Body of pancreas (tissue), 4 donors: ENCODE measurements at regions not wholly inside any gene's neighbourhood (a gene's known extent, or its start where the extent isn't known, plus 50 kb on each side); places are given as distances from the start of the nearest gene placed in this dataset.

ENCODE experiments used
- ATAC-seq: fragments of 150-250 bp; one replicate; pipeline ENCODE4 v1.9.1; 2016
- DNase-seq, 4 donors: peaks; one replicate each; pipeline ENCODE4 v3.0.0-alpha.2; 2019
- H3K27ac ChIP-seq, 4 donors: fragments of 200-600 bp; sonication (generic); 1 replicate in 3 of 4; 2 replicates in 1 of 4; pipeline versions ENCODE4 v1.5.1 to v1.6.1; 2016 to 2019; ENCODE audit warnings: mild to moderate bottlenecking in 1 of 4, mixed read lengths in 1 of 4, moderate library complexity in 1 of 4
- H3K27me3 ChIP-seq, 2 donors: fragments of 200-600 bp; sonication (generic); one replicate each; pipeline ENCODE4 v1.6.0; 2016; ENCODE audit warnings: mild to moderate bottlenecking in 1 of 2
- H3K36me3 ChIP-seq, 2 donors: fragments of 200-600 bp; sonication (generic); replicated peaks in 1 of 2; 2 replicates each; pipeline ENCODE4 v1.5.1; 2016; ENCODE audit warnings: low read depth in 2 of 2; ENCODE audit not compliant: insufficient read depth in 1 of 2
- H3K4me1 ChIP-seq: fragments of 200-600 bp; sonication (generic); one replicate; pipeline ENCODE4 v1.6.0; 2016
- H3K4me3 ChIP-seq, 2 donors: fragments of 200-600 bp; sonication (generic); 1 replicate in 1 of 2; 2 replicates in 1 of 2; pipeline ENCODE4 v1.5.1; 2016 to 2019
- H3K9me3 ChIP-seq, 3 donors: fragments of 200-600 bp; sonication (generic); 1 replicate in 2 of 3; 2 replicates in 1 of 3; pipeline ENCODE4 v1.5.1; 2016
- POLR2A ChIP-seq, 3 donors: fragments of 450-650 bp; IDR thresholded peaks; one replicate each; pipeline ENCODE4 v1.6.1; 2016; ENCODE audit warnings: antibody characterized with exemption in 3 of 3, mild to moderate bottlenecking in 2 of 3
- WGBS, 2 donors: methylation state at CpG; one replicate each; pipeline ENCODE4 v1.1.5; 2017; 5-methylcytosine and 5-hydroxymethylcytosine counted together
- intact Hi-C: fragments of 100-400 bp; cut with DNase I; formaldehyde crosslinking; loops from one replicate; pipeline ENCODE4 v1.15.1; 2023
- TF ChIP-seq, protein P1 (sequence below), 7 experiments: fragments of 450-650 bp in 4 of 7; fragments of 200-600 bp in 3 of 7; sonication (generic) in 3 of 7; IDR thresholded peaks; one replicate each; pipeline ENCODE4 v1.5.1; 2016 to 2019; ENCODE audit warnings: antibody characterized with exemption in 7 of 7

DNA sequence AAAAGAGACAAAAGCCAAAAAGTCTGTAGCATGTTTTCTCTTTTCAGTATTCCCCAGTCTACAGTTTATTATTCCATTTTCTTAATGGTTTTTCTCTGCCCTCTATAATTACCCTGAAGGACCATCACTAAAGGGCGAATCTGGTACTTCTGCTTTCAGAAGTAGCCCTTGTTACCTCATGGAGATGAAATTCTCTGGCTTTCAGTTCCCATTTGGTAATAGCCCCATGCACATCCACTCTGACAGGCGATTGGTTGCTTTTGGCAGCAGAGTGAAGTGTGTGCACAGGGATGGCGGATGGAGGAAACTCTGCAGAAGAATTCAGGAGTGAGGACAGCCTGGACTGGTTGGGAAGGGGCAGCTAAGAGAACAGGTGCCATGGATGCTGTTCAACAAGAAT lies 66.3 kb upstream of the NABP1 start:
- ATAC-seq (no peak), DNase-seq (peak in 1 of 4 donors; percentile 48)
- intact Hi-C loops = no loop called here

DNA sequence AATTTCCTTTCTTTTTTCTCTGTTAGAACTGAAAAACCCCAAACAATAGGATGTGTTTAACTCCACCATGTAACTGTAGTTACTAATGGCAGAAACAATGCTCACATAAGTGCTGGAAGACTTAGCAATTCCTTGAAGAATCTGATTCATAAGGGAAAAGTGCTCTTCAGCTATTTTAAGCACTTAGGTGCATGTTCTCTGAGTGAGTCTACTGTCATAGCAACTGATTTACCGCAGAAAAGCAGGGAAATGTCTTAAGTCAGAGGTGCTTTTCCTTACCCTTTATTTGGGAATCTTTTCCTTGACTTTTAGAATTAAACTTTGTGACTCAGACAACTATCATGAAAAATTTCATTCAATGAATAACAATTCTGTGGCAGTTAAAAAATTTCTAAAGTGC lies 65.4 kb upstream of the NABP1 start:
- DNase-seq = no peak
- no peak for ATAC-seq
- WGBS, 2 donors = 92 to 96% methylated on average over 1 of the region's 1 CpG
- Histone ChIP-seq H3K4me1 (no peaks in the 10 kb centered on the region), H3K36me3 (no peaks in the 10 kb centered on the region), H3K4me3 (no peak overlapping the region), H3K27ac (no peak overlapping the region), H3K9me3 (no peaks in the 10 kb centered on the region), H3K27me3 (no peaks in the 10 kb centered on the region)
- intact Hi-C loops = no loop called here
- TF ChIP-seq, protein P1, sequence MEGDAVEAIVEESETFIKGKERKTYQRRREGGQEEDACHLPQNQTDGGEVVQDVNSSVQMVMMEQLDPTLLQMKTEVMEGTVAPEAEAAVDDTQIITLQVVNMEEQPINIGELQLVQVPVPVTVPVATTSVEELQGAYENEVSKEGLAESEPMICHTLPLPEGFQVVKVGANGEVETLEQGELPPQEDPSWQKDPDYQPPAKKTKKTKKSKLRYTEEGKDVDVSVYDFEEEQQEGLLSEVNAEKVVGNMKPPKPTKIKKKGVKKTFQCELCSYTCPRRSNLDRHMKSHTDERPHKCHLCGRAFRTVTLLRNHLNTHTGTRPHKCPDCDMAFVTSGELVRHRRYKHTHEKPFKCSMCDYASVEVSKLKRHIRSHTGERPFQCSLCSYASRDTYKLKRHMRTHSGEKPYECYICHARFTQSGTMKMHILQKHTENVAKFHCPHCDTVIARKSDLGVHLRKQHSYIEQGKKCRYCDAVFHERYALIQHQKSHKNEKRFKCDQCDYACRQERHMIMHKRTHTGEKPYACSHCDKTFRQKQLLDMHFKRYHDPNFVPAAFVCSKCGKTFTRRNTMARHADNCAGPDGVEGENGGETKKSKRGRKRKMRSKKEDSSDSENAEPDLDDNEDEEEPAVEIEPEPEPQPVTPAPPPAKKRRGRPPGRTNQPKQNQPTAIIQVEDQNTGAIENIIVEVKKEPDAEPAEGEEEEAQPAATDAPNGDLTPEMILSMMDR (IDR thresholded peaks at IDR 0.05) = no peak
- no peak for TF ChIP-seq POLR2A (IDR thresholded peaks at IDR 0.05)

More for the DNA sequence above, 66.3 kb upstream of the NABP1 start:
- 72 to 85% methylated on average over 3 of the region's 3 CpGs for WGBS, 2 donors
- Histone ChIP-seq H3K9me3 (no peaks in the 10 kb centered on the region), H3K27me3 (no peaks in the 10 kb centered on the region), H3K36me3 (no peaks in the 10 kb centered on the region), H3K4me1 (no peaks in the 10 kb centered on the region), H3K4me3 (no peak overlapping the region), H3K27ac (peak overlapping the region in 1 of 4 donors; percentile 16)
- no peak for TF ChIP-seq POLR2A (IDR thresholded peaks at IDR 0.05)
- TF ChIP-seq, protein P1 (IDR thresholded peaks at IDR 0.05) = no peak

DNA sequence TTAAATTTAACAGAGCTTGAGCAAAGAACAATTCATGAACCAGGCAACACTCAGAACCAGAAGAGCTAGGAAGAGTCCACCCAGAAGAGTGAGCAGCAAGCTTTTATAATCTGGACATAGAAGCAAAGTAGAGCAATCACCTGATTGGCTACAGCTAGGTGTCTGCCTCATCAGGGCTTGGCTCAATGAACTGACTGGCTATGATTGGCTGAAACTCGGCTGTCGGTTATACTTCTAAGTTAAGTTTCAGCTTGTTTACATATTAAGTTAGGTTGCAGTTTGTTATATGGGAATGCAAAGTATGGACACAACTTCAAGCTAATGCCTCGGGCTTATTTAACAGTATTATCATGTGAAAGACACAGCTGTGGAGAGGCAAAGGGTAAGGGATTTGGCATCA lies 63.2 kb upstream of the NABP1 start:
- no peak for DNase-seq
- H3K4me3 ChIP-seq = no peak overlapping the region
- H3K36me3 ChIP-seq = no peaks in the 10 kb centered on the region
- H3K27ac ChIP-seq = no peak overlapping the region
- H3K27me3 ChIP-seq = no peaks in the 10 kb centered on the region
- no peak for ATAC-seq
- no peaks in the 10 kb centered on the region for H3K9me3 ChIP-seq
- intact Hi-C loops = no loop called here
- 66 to 73% methylated on average over 3 of the region's 3 CpGs for WGBS, 2 donors
- TF ChIP-seq POLR2A (IDR thresholded peaks at IDR 0.05) = no peak
- TF ChIP-seq, protein P1 (IDR thresholded peaks at IDR 0.05) = no peak
- no peaks in the 10 kb centered on the region for H3K4me1 ChIP-seq

DNA sequence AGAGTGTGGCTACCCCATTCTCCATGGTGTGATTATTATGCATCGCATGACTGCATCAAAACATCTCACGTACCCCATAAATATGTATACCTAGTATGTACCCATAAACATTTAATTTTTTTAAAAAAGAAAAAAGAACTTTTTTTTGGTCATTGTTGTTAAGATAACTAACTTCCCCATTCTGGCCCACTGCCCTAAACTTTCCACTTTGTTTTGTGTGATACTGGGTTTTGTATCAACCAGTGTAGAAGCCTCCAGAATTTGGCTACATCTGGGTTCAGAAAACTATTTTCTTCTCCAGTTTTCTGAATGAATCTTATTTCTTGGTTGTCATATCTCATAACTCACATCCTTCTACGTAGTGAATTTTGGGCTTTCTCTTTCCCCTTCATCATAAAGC lies 62.3 kb upstream of the NABP1 start:
- H3K27me3 ChIP-seq = no peaks in the 10 kb centered on the region
- DNase-seq = no peak
- WGBS, 2 donors = 60 to 93% methylated on average over 3 of the region's 3 CpGs
- no peak overlapping the region for H3K27ac ChIP-seq
- no peak for TF ChIP-seq POLR2A (IDR thresholded peaks at IDR 0.05)
- TF ChIP-seq, protein P1 (IDR thresholded peaks at IDR 0.05) = no peak
- intact Hi-C loops = no loop called here
- H3K4me1 ChIP-seq = no peaks in the 10 kb centered on the region
- no peak for ATAC-seq
- no peak overlapping the region for H3K4me3 ChIP-seq
- no peaks in the 10 kb centered on the region for H3K36me3 ChIP-seq
- no peaks in the 10 kb centered on the region for H3K9me3 ChIP-seq

DNA sequence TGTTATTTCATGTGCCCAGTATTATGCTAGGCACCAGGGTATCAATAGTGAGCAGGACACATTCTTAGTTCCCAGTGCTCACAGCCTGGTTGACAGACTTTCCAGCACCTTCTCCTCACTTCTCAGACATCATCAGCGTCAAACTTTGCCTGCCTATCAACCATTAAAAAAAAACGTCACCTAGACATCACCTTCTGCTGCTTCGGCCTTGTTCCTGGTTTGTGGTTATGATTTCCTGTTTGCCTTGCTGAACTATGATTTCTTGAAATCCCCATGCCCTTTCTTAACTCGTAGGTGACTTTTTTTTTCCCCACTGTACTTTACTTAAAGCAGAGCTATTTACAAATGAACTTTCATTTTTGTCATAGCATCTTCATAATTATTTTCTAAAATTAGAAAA lies 60.4 kb upstream of the NABP1 start:
- no peaks in the 10 kb centered on the region for H3K4me1 ChIP-seq
- 64 to 65% methylated on average over 4 of the region's 4 CpGs for WGBS, 2 donors
- no peak overlapping the region for H3K4me3 ChIP-seq
- no peaks in the 10 kb centered on the region for H3K27me3 ChIP-seq
- no peak overlapping the region for H3K27ac ChIP-seq
- TF ChIP-seq, protein P1 (IDR thresholded peaks at IDR 0.05) = no peak
- no peak for TF ChIP-seq POLR2A (IDR thresholded peaks at IDR 0.05)
- DNase-seq (no peak), ATAC-seq (no peak)
- intact Hi-C loops = no loop called here
- no peaks in the 10 kb centered on the region for H3K9me3 ChIP-seq
- no peaks in the 10 kb centered on the region for H3K36me3 ChIP-seq
